GM23248 (cell line): ENCODE measurements at regions not wholly inside any gene's neighbourhood (a gene's known extent, or its start where the extent isn't known, plus 50 kb on each side); places are given as distances from the start of the nearest gene placed in this dataset.

Source experiments
- EZH2 ChIP-seq: fragments of 200-600 bp; sonication (generic); IDR thresholded peaks from 2 replicates; pipeline ENCODE4 v1.6.1; 2018; ENCODE audit warnings: antibody characterized with exemption, mild to moderate bottlenecking; ENCODE audit not compliant: insufficient read depth, poor library complexity, severe bottlenecking
- EZH2phosphoT487 ChIP-seq: fragments of 200-600 bp; sonication (generic); IDR thresholded peaks from 2 replicates; pipeline ENCODE4 v1.6.1; 2018; ENCODE audit warnings: antibody characterized with exemption, moderate library complexity, mild to moderate bottlenecking, low read depth; ENCODE audit not compliant: insufficient read depth

- no peak for TF ChIP-seq EZH2
- no peak for TF ChIP-seq EZH2phosphoT487
Measured at GRCh38 chr13:34310539-34310938, 492.6 kb downstream of the RFC3 start.
